Thyroid gland (tissue), 4 donors: ENCODE measurements at regions not wholly inside any gene's neighbourhood (a gene's known extent, or its start where the extent isn't known, plus 50 kb on each side); places are given as distances from the start of the nearest gene placed in this dataset.

Experiments
- CTCF ChIP-seq, 6 experiments: fragments of 200-600 bp in 3 of 6; fragments of 450-650 bp in 3 of 6; sonication (generic) in 3 of 6; IDR thresholded peaks; one replicate each; pipeline ENCODE4 v1.5.1; 2016 to 2019; ENCODE audit warnings: antibody characterized with exemption in 6 of 6, mild to moderate bottlenecking in 2 of 6, inconsistent platforms in 1 of 6, moderate library complexity in 1 of 6
- POLR2A ChIP-seq, 2 donors: fragments of 450-650 bp; IDR thresholded peaks; one replicate each; pipeline ENCODE4 v1.6.1; 2017; ENCODE audit warnings: antibody characterized with exemption in 2 of 2, mild to moderate bottlenecking in 2 of 2, moderate library complexity in 1 of 2

GRCh38 chr10:33602278-33602677, 267.8 kb upstream of the NRP1 start:
- TF ChIP-seq CTCF (IDR thresholded peaks at IDR 0.05): no peak
- TF ChIP-seq POLR2A (IDR thresholded peaks at IDR 0.05): no peak
